ENCODE measurements at regions not wholly inside any gene's neighbourhood (a gene's known extent, or its start where the extent isn't known, plus 50 kb on each side); places are given as distances from the start of the nearest gene placed in this dataset.

GRCh38 chr6:18565231-18565630 lies 178.1 kb downstream of the RNF144B start:
- no peak for DNase-seq (ENCODE audit: low spot score)
- TF ChIP-seq, protein P1, sequence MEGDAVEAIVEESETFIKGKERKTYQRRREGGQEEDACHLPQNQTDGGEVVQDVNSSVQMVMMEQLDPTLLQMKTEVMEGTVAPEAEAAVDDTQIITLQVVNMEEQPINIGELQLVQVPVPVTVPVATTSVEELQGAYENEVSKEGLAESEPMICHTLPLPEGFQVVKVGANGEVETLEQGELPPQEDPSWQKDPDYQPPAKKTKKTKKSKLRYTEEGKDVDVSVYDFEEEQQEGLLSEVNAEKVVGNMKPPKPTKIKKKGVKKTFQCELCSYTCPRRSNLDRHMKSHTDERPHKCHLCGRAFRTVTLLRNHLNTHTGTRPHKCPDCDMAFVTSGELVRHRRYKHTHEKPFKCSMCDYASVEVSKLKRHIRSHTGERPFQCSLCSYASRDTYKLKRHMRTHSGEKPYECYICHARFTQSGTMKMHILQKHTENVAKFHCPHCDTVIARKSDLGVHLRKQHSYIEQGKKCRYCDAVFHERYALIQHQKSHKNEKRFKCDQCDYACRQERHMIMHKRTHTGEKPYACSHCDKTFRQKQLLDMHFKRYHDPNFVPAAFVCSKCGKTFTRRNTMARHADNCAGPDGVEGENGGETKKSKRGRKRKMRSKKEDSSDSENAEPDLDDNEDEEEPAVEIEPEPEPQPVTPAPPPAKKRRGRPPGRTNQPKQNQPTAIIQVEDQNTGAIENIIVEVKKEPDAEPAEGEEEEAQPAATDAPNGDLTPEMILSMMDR (IDR thresholded peaks at IDR 0.05; ENCODE audit: extremely low read depth, missing control alignments): no peak

- DNase-seq (ENCODE audit: low spot score): no peak
- TF ChIP-seq, protein P1 (IDR thresholded peaks at IDR 0.05; ENCODE audit: extremely low read depth, missing control alignments): no peak
These were observed 180.2 kb downstream of the RNF144B start for GRCh38 chr6:18567380-18567779.

- TF ChIP-seq, protein P1 (IDR thresholded peaks at IDR 0.05; ENCODE audit: extremely low read depth, missing control alignments): no peak
- no peak for DNase-seq (ENCODE audit: low spot score)
These were observed 190.3 kb downstream of the RNF144B start for GRCh38 chr6:18577491-18577890.

DNA sequence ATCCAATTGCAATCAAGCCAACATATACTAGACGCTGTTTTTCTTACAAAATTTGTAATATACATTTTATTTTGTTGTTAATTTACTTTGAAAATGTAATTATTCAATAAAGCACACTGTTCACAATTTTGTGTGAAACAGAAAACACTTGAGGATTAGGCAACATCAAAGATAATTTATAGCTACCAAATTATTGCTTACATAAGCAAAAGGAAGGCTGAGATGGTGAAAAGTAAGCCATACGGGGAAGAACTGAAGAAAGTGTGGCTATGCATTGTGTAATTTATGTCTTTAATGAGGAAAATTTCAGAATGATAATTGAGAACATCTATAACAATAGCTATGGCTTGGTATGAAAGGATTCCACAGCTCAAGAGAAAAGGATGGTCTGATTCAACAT lies 192.0 kb downstream of the RNF144B start:
- TF ChIP-seq, protein P1 (IDR thresholded peaks at IDR 0.05; ENCODE audit: extremely low read depth, missing control alignments): no peak
- no peak for DNase-seq (ENCODE audit: low spot score)

- DNase-seq (ENCODE audit: low spot score): no peak
- TF ChIP-seq, protein P1 (IDR thresholded peaks at IDR 0.05; ENCODE audit: extremely low read depth, missing control alignments): no peak
These were observed 192.7 kb downstream of the RNF144B start for GRCh38 chr6:18579869-18580268.

DNA sequence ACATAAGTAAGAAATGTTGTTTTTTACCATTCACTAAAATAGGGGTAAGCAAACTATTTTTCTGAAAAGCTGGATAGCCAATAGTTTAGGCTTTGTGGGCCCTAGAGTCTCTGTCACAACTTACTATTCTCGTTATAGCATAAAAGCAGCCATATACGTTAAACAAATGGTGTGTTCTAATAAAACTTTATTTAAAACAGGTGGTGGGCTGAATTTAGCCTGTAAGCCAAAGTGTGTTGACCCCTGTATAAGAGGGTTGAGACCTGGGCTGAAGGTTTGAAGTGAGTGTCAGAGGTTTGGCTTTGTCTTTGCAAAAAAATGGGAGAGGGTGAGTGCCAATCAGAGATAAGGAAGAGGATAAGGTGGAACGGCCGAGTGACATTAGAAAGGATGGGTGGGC lies 197.2 kb downstream of the RNF144B start:
- DNase-seq (ENCODE audit: low spot score): no peak
- TF ChIP-seq, protein P1 (IDR thresholded peaks at IDR 0.05; ENCODE audit: extremely low read depth, missing control alignments): no peak

DNA sequence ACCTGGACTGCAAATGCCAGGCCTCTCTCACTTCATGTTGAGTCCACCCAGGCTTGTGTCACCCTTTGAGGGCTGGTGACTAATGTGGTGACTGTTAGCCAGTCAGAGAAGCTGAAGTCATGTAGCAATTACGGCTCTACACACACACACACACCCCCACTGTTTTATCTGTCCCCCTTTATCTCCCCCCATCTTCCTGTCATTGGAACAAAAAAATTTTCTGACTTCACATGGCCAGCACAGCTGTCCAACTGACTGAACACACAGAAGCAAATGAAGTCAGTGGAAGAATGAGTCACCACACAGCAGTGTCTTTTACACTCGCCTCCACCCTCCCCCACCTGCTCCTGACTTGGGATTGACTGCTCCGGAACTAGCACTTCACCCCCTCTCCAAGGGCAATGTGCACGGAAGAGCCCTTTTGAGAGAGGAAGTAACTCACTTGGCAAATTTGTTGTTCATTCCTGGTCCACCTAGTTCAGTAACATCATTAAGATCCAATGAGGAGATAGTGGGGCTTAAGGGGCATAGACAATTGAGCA lies 198.0 kb downstream of the RNF144B start:
- TF ChIP-seq, protein P1 (IDR thresholded peaks at IDR 0.05; ENCODE audit: extremely low read depth, missing control alignments): no peak
- DNase-seq (ENCODE audit: low spot score): no peak

All from GM20000 (cell line).